ENCODE measurements at regions not wholly inside any gene's neighbourhood (a gene's known extent, or its start where the extent isn't known, plus 50 kb on each side); places are given as distances from the start of the nearest gene placed in this dataset.
"Not testable (repeated sequence)": the region's sequence is repeated elsewhere in the genome, so short reads cannot be mapped to it uniquely, and the experiment has no call there.

DNA sequence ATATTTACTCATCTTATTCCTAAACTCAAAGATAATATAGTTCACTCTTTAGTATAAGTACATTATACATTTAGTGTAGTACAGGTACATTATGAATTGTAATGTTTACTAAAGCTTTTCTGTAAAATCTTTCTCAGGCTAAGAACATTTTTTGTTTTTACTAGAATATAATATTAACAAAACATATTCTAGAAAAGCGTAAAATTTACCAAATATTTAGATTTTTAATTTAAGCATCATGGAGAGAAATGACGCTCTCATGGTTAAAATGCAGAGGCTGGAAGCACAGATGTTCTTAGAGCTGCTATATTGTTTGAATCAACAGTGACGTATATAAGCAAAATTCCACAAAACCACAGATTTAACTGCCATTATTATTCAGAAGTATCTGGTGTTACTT lies 54.7 kb upstream of the NBPF15 start:
- H3K4me1 ChIP-seq (ENCODE audit: control insufficient read depth in 3 of 3, insufficient read depth in 2 of 3, low read depth in 1 of 3, low read length in 2 of 3); H3K36me3 ChIP-seq (ENCODE audit: control insufficient read depth in 3 of 3, insufficient read depth in 2 of 3, low read depth in 1 of 3, low read length in 3 of 3); DNase-seq; H3K9me3 ChIP-seq (ENCODE audit: control insufficient read depth in 2 of 2, insufficient read depth in 1 of 2, low read depth in 1 of 2, low read length in 1 of 2); H3K4me3 ChIP-seq (ENCODE audit: low read depth in 1 of 3, low read length in 3 of 3); H3K27me3 ChIP-seq (ENCODE audit: control insufficient read depth in 3 of 3, insufficient read depth in 3 of 3, low read length in 3 of 3); FAIRE-seq; H3K27ac ChIP-seq (ENCODE audit: low read depth in 1 of 3, low read length in 2 of 3): not testable (repeated sequence)
- 67 to 79% methylated on average over 3 of the region's 3 CpGs; no CpG with 5 or more reads in 1 of the 3 donors for WGBS, 3 donors

- DNase-seq; H3K36me3 ChIP-seq (ENCODE audit: control insufficient read depth in 3 of 3, insufficient read depth in 2 of 3, low read depth in 1 of 3, low read length in 3 of 3); H3K9me3 ChIP-seq (ENCODE audit: control insufficient read depth in 2 of 2, insufficient read depth in 1 of 2, low read depth in 1 of 2, low read length in 1 of 2); H3K4me3 ChIP-seq (ENCODE audit: low read depth in 1 of 3, low read length in 3 of 3); FAIRE-seq; H3K27ac ChIP-seq (ENCODE audit: low read depth in 1 of 3, low read length in 2 of 3); H3K4me1 ChIP-seq (ENCODE audit: control insufficient read depth in 3 of 3, insufficient read depth in 2 of 3, low read depth in 1 of 3, low read length in 2 of 3); H3K27me3 ChIP-seq (ENCODE audit: control insufficient read depth in 3 of 3, insufficient read depth in 3 of 3, low read length in 3 of 3): not testable (repeated sequence)
- 90 to 93% (median 92%) methylated on average over 2 of the region's 2 CpGs for WGBS, 3 donors
Measured at GRCh38 chr1:144516906-144517305, 55.4 kb upstream of the NBPF15 start.

- not testable (repeated sequence) for H3K4me1 ChIP-seq (ENCODE audit: control insufficient read depth in 3 of 3, insufficient read depth in 2 of 3, low read depth in 1 of 3, low read length in 2 of 3); DNase-seq; H3K4me3 ChIP-seq (ENCODE audit: low read depth in 1 of 3, low read length in 3 of 3); H3K36me3 ChIP-seq (ENCODE audit: control insufficient read depth in 3 of 3, insufficient read depth in 2 of 3, low read depth in 1 of 3, low read length in 3 of 3); H3K9me3 ChIP-seq (ENCODE audit: control insufficient read depth in 2 of 2, insufficient read depth in 1 of 2, low read depth in 1 of 2, low read length in 1 of 2); FAIRE-seq; H3K27ac ChIP-seq (ENCODE audit: low read depth in 1 of 3, low read length in 2 of 3); H3K27me3 ChIP-seq (ENCODE audit: control insufficient read depth in 3 of 3, insufficient read depth in 3 of 3, low read length in 3 of 3)
- WGBS, 3 donors = 66 to 71% (median 70%) methylated on average over 8 of the region's 9 CpGs
Measured at GRCh38 chr1:144518439-144518838, 57.0 kb upstream of the NBPF15 start.

DNA sequence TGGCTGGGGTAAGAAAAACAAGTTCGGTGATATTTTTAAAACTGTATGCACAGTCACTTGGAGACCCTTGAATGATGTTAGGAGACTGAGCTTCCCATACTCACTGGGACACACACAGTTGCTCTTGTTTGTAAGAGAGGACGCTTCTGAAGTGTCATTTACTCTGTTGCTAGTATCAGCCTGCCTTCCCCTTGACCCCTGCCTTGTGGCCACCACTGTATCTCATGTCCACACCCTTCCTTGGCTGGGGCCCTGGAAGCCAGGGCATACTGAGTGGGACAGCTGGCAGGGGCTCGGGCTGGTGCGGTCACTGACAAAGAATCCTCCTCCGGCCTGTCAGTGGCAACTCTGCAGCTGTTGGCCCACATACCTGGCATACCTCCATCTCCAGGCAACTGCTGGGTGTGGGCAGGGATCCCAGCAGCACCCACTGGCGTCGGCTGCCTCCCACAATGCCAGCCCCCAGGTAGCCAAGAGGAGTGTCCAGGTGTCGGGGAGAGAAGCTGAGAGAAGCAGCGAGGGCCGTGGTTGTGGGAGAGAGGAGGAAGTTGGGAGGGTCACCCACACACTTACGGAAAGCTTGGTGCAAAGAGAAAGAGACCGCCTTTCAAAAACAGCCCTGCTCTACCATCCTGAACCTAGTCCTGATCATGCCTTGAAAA lies 58.2 kb upstream of the NBPF15 start:
- not testable (repeated sequence) for H3K27me3 ChIP-seq (ENCODE audit: control insufficient read depth in 3 of 3, insufficient read depth in 3 of 3, low read length in 3 of 3); H3K4me1 ChIP-seq (ENCODE audit: control insufficient read depth in 3 of 3, insufficient read depth in 2 of 3, low read depth in 1 of 3, low read length in 2 of 3); H3K9me3 ChIP-seq (ENCODE audit: control insufficient read depth in 2 of 2, insufficient read depth in 1 of 2, low read depth in 1 of 2, low read length in 1 of 2); H3K27ac ChIP-seq (ENCODE audit: low read depth in 1 of 3, low read length in 2 of 3); FAIRE-seq; H3K4me3 ChIP-seq (ENCODE audit: low read depth in 1 of 3, low read length in 3 of 3); DNase-seq; H3K36me3 ChIP-seq (ENCODE audit: control insufficient read depth in 3 of 3, insufficient read depth in 2 of 3, low read depth in 1 of 3, low read length in 3 of 3)
- 37 to 49% (median 42%) methylated on average over 7 to 10 of the region's 12 CpGs for WGBS, 3 donors

DNA sequence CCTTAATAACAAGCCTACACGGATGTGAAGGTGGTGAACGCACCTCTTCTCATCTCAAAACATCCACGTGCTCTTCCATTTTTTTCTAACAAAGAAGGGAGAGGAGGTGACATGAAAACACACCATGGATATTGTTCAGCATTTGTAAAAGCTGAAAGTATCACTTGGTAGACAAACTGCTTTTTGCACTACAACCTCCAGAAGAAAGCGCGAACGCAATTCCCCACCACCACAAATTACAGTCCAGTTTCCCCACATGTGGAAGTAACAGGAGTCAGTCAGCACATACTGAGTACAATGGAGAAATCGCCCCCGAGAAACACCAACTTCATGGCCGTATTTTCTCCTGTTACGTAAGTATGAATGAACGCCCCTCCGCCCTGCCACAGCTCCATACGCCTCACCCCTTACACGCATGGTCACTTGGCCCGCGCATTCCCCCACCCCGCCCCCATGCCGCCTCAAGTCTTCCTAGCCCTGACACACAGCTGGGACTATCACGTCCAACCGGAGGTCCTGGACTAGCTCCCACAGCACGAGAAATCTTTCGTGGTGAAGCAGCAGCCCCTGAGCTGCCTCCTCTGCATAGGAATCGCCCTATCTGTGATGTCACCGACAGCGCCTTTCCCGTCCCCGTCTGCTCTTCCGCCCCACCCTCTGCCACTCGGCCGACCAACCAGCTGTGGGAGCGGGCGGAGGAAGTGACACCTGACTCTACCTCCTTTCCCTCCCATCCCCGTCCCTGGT lies 62.4 kb upstream of the NBPF15 start:
- 8 to 24% (median 22%) methylated on average over 25 to 31 of the region's 33 CpGs for WGBS, 3 donors
- H3K36me3 ChIP-seq (ENCODE audit: control insufficient read depth in 3 of 3, insufficient read depth in 2 of 3, low read depth in 1 of 3, low read length in 3 of 3); H3K4me3 ChIP-seq (ENCODE audit: low read depth in 1 of 3, low read length in 3 of 3); FAIRE-seq; H3K9me3 ChIP-seq (ENCODE audit: control insufficient read depth in 2 of 2, insufficient read depth in 1 of 2, low read depth in 1 of 2, low read length in 1 of 2); H3K4me1 ChIP-seq (ENCODE audit: control insufficient read depth in 3 of 3, insufficient read depth in 2 of 3, low read depth in 1 of 3, low read length in 2 of 3); H3K27me3 ChIP-seq (ENCODE audit: control insufficient read depth in 3 of 3, insufficient read depth in 3 of 3, low read length in 3 of 3): not testable (repeated sequence)
- peak overlapping the region in 2 of 3 donors; percentile 60 to 76 for H3K27ac ChIP-seq (ENCODE audit: low read depth in 1 of 3, low read length in 2 of 3)
- DNase-seq = peak in 1 of 2 donors; percentile 14

DNA sequence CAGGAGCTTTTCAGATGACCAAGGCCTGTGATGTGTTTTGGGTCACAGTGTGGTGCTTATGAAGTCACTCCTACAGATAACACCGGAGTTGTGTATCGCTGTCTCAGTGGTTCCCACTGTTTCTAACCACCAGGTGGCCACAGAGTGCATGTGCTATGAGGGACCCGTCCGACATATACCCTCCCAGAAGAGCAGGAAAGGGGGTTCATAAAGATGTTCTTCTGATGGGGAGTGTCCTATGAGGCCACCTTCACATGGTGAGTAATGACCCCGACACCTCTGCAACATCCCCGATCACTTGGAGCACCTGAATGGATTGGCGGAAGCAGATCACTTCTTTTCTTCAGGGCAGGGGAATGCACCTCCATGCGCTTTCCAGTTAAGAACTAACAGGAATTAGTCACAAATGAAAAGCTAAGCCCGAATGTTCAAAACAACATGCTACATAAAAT lies 60.5 kb upstream of the PPIAL4F start:
- not testable (repeated sequence) for H3K9me3 ChIP-seq (ENCODE audit: control insufficient read depth in 2 of 2, insufficient read depth in 1 of 2, low read depth in 1 of 2, low read length in 1 of 2); DNase-seq; H3K4me1 ChIP-seq (ENCODE audit: control insufficient read depth in 3 of 3, insufficient read depth in 2 of 3, low read depth in 1 of 3, low read length in 2 of 3); H3K36me3 ChIP-seq (ENCODE audit: control insufficient read depth in 3 of 3, insufficient read depth in 2 of 3, low read depth in 1 of 3, low read length in 3 of 3); H3K4me3 ChIP-seq (ENCODE audit: low read depth in 1 of 3, low read length in 3 of 3); H3K27me3 ChIP-seq (ENCODE audit: control insufficient read depth in 3 of 3, insufficient read depth in 3 of 3, low read length in 3 of 3); H3K27ac ChIP-seq (ENCODE audit: low read depth in 1 of 3, low read length in 2 of 3); FAIRE-seq
- 36 to 41% (median 40%) methylated on average over 7 to 9 of the region's 9 CpGs for WGBS, 3 donors

DNA sequence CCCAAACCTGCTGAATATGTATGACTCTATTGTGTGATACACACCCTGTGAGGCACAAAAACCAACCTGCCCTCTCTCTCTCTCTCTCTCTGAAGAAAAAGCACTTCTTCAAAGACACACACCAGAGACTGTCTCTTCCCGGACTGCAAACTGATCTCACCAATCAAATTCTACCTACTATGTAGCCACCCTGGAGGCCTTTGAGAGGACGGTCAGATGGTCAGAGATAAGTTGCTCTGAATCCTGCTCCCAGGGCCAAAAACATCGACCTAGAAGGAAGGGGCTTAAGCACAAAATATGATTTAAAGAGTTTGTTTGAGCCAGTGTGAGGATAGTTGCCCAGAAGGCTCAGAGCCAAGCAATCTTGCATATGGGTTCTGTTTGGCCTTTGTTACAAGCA lies 59.2 kb upstream of the PPIAL4F start:
- not testable (repeated sequence) for H3K27ac ChIP-seq (ENCODE audit: low read depth in 1 of 3, low read length in 2 of 3); H3K4me1 ChIP-seq (ENCODE audit: control insufficient read depth in 3 of 3, insufficient read depth in 2 of 3, low read depth in 1 of 3, low read length in 2 of 3); DNase-seq; H3K36me3 ChIP-seq (ENCODE audit: control insufficient read depth in 3 of 3, insufficient read depth in 2 of 3, low read depth in 1 of 3, low read length in 3 of 3); H3K4me3 ChIP-seq (ENCODE audit: low read depth in 1 of 3, low read length in 3 of 3); H3K9me3 ChIP-seq (ENCODE audit: control insufficient read depth in 2 of 2, insufficient read depth in 1 of 2, low read depth in 1 of 2, low read length in 1 of 2); FAIRE-seq; H3K27me3 ChIP-seq (ENCODE audit: control insufficient read depth in 3 of 3, insufficient read depth in 3 of 3, low read length in 3 of 3)
- WGBS, 3 donors = 35 to 57% (median 45%) methylated on average over 3 of the region's 3 CpGs

DNA sequence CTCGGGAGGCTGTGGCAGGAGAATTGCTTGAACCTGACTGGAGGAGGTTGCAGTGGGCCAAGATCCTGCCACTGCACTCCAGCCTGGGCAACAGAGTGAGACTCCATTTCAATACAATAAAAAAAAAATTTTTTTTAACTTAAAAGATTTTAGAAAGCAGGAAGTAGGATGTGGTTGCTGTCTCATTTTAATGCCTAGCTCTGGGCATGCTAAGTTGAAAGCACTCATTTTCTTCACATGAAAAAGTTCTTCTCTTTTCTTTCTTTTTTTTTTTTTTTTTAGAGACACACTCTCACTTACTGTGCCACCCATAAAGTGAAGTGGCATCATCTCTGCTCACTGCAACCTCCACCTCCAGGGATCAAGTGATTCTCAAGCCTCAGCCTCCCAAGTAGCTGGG lies 58.4 kb upstream of the PPIAL4F start:
- not testable (repeated sequence) for H3K9me3 ChIP-seq (ENCODE audit: control insufficient read depth in 2 of 2, insufficient read depth in 1 of 2, low read depth in 1 of 2, low read length in 1 of 2); H3K4me1 ChIP-seq (ENCODE audit: control insufficient read depth in 3 of 3, insufficient read depth in 2 of 3, low read depth in 1 of 3, low read length in 2 of 3); DNase-seq; H3K27me3 ChIP-seq (ENCODE audit: control insufficient read depth in 3 of 3, insufficient read depth in 3 of 3, low read length in 3 of 3); H3K36me3 ChIP-seq (ENCODE audit: control insufficient read depth in 3 of 3, insufficient read depth in 2 of 3, low read depth in 1 of 3, low read length in 3 of 3); FAIRE-seq; H3K27ac ChIP-seq (ENCODE audit: low read depth in 1 of 3, low read length in 2 of 3); H3K4me3 ChIP-seq (ENCODE audit: low read depth in 1 of 3, low read length in 3 of 3)
- WGBS, 3 donors = 43 to 67% (median 57%) methylated on average over 1 of the region's 1 CpG

All from small intestine (tissue), 7 donors.